Keratinocyte (primary cell): ENCODE measurements at regions not wholly inside any gene's neighbourhood (a gene's known extent, or its start where the extent isn't known, plus 50 kb on each side); places are given as distances from the start of the nearest gene placed in this dataset.

ENCODE experiments used
- EZH2 ChIP-seq: IDR thresholded peaks from one replicate; pipeline ENCODE4 v1.6.1; 2012; ENCODE audit warnings: inconsistent platforms, mild to moderate bottlenecking, low read length, moderate library complexity
- TF ChIP-seq, protein P1 (sequence below), 3 experiments: IDR thresholded peaks in 1 of 3; conservative IDR thresholded peaks in 1 of 3; optimal IDR thresholded peaks in 1 of 3; 2 replicates in 2 of 3; 3 replicates in 1 of 3; pipeline versions ENCODE3 to v1.5.1; 2011; ENCODE audit warnings: low read length in 3 of 3, mild to moderate bottlenecking in 3 of 3, moderate library complexity in 2 of 3, control low read depth in 1 of 3, inconsistent platforms in 1 of 3; ENCODE audit not compliant: insufficient read depth in 2 of 3; ENCODE audit errors: extremely low read depth in 1 of 3

DNA sequence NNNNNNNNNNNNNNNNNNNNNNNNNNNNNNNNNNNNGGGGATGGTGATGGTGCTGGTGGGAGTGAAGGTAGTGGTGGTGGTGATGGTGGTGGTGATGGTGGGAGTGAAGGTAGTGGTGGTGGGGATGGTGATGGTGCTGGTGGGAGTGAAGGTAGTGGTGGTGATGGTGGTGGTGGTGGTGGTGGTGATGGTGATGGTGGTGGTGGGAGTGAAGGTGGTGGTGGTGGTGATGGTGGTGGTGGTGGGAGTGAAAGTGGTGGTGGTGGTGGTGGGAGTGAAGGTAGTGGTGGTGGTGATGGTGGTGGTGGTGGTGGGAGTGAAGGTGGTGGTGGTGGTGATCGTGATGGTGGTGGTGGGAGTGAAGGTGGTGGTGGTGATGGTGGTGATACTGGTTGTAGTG is 93.6 kb downstream of the CRYAA start:
- TF ChIP-seq, protein P1, sequence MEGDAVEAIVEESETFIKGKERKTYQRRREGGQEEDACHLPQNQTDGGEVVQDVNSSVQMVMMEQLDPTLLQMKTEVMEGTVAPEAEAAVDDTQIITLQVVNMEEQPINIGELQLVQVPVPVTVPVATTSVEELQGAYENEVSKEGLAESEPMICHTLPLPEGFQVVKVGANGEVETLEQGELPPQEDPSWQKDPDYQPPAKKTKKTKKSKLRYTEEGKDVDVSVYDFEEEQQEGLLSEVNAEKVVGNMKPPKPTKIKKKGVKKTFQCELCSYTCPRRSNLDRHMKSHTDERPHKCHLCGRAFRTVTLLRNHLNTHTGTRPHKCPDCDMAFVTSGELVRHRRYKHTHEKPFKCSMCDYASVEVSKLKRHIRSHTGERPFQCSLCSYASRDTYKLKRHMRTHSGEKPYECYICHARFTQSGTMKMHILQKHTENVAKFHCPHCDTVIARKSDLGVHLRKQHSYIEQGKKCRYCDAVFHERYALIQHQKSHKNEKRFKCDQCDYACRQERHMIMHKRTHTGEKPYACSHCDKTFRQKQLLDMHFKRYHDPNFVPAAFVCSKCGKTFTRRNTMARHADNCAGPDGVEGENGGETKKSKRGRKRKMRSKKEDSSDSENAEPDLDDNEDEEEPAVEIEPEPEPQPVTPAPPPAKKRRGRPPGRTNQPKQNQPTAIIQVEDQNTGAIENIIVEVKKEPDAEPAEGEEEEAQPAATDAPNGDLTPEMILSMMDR (optimal IDR thresholded peaks at IDR 0.05 in 1 of 3, IDR thresholded peaks at IDR 0.05 in 1 of 3, conservative IDR thresholded peaks at IDR 0.05 in 1 of 3; ENCODE audit: extremely low read depth in 1 of 3, insufficient read depth in 2 of 3, low read length in 3 of 3) = no peak
- no peak for TF ChIP-seq EZH2
